ENCODE measurements at regions not wholly inside any gene's neighbourhood (a gene's known extent, or its start where the extent isn't known, plus 50 kb on each side); places are given as distances from the start of the nearest gene placed in this dataset.

- TF ChIP-seq SNAI2 (CRISPR knock-in tag; IDR thresholded peaks at IDR 0.05) (no peak), ARNTL (CRISPR knock-in tag; IDR thresholded peaks at IDR 0.05; ENCODE audit: borderline replicate concordance, low read depth) (no peak), ZFP30 (CRISPR knock-in tag; IDR thresholded peaks at IDR 0.05) (no peak), GLIS3 (CRISPR knock-in tag; IDR thresholded peaks at IDR 0.05) (no peak), ISL1 (CRISPR knock-in tag; IDR thresholded peaks at IDR 0.05) (no peak), PPARA (CRISPR knock-in tag; IDR thresholded peaks at IDR 0.05; ENCODE audit: borderline replicate concordance) (no peak), ZNF8 (CRISPR knock-in tag; IDR thresholded peaks at IDR 0.05) (no peak)
Observed at GRCh38 chr2:6064757-6065156, 372.6 kb downstream of the SOX11 start.

Data from SK-N-SH treated with all-trans-retinoic acid at 6 μM for 48 hours (cell line).